HepG2 (cell line): ENCODE measurements at regions not wholly inside any gene's neighbourhood (a gene's known extent, or its start where the extent isn't known, plus 50 kb on each side); places are given as distances from the start of the nearest gene placed in this dataset.

Source experiments
- ATAC-seq: fragments of 200-7000 bp; cut with Tn5 transposase; 3 replicates; pipeline ENCODE4 v1.9.1; 2020; ENCODE audit warnings: mild to moderate bottlenecking, moderate library complexity
- BruUV-seq: library from RNA; stranded (reverse); fragments of 400-500 nt; replicated peaks from 2 replicates; lab custom pipeline; 2021; lab: Mats Ljungman, UMichigan
- CTCF ChIA-PET: fragments of 300-600 bp; formaldehyde crosslinking; extraction: SDS; loops from one replicate; lab custom pipeline; 2021; ENCODE audit warnings: low total read pairs, inconsistent platforms, low intra/inter-chr PET ratio; lab: Yijun Ruan, JAX
- POLR2A ChIA-PET: fragments of 350-600 bp; sonication (Branson Sonifier 250); formaldehyde crosslinking; loops from one replicate; lab custom pipeline; 2020; ENCODE audit warnings: antibody characterized with exemption, inconsistent platforms; lab: Yijun Ruan, JAX
- DNase-seq: peaks from one replicate; pipeline ENCODE4 v3.0.0-alpha.2; 2015; ENCODE audit warnings: low spot score
- FAIRE-seq: peaks from 3 replicates; lab custom pipeline; 2011; peaks lifted over from hg19 to GRCh38; lab: Jason Lieb, UNC
- H2AFZ ChIP-seq: one replicate; pipeline ENCODE4 v1.6.1; 2011; ENCODE audit warnings: low read length, inconsistent platforms
- H3K27ac ChIP-seq: fragments of 300-600 bp; 3 replicates; pipeline ENCODE4 v1.8.0; 2011; ENCODE audit warnings: mixed run types, mild to moderate bottlenecking, mixed read lengths, low read length, inconsistent platforms; ENCODE audit not compliant: insufficient read depth; ENCODE audit errors: extremely low read length
- H3K27me3 ChIP-seq, 2 experiments: fragments of 200-600 bp in 1 of 2; 2 replicates in 1 of 2; 3 replicates in 1 of 2; pipeline versions ENCODE4 v1.6.0 to v1.8.0; 2011; ENCODE audit warnings: low read length in 2 of 2, mild to moderate bottlenecking in 2 of 2, moderate library complexity in 2 of 2, inconsistent platforms in 1 of 2; ENCODE audit not compliant: insufficient read depth in 2 of 2, control insufficient read depth in 1 of 2
- H3K36me3 ChIP-seq, 2 experiments: fragments of 200-600 bp in 1 of 2; replicated peaks in 1 of 2; 2 replicates in 1 of 2; 3 replicates in 1 of 2; pipeline versions ENCODE4 v1.5.1 to v1.8.0; 2011; ENCODE audit warnings: low read length in 2 of 2, inconsistent platforms in 1 of 2; ENCODE audit not compliant: insufficient read depth in 2 of 2, control insufficient read depth in 1 of 2
- H3K4me1 ChIP-seq: 2 replicates; pipeline ENCODE4 v1.5.1; 2012; ENCODE audit warnings: low read length, inconsistent platforms; ENCODE audit not compliant: insufficient read depth
- H3K4me2 ChIP-seq: 2 replicates; pipeline ENCODE4 v1.6.0; 2011; ENCODE audit warnings: low read depth, low read length, inconsistent platforms
- H3K4me3 ChIP-seq, 3 experiments: fragments of 200-600 bp in 1 of 3; sonication (generic), shearing (Covaris generic) in 1 of 3; replicated peaks in 1 of 3; 2 replicates each; pipeline ENCODE4 v1.5.1; 2011 to 2016; ENCODE audit warnings: low read length in 3 of 3, inconsistent platforms in 2 of 3, low read depth in 2 of 3, mild to moderate bottlenecking in 2 of 3, control low read depth in 1 of 3, mixed read lengths in 1 of 3; ENCODE audit not compliant: insufficient read depth in 1 of 3
- H3K79me2 ChIP-seq: one replicate; pipeline ENCODE4 v1.6.1; 2011; ENCODE audit warnings: low read length, inconsistent platforms; ENCODE audit not compliant: insufficient read depth
- H3K9ac ChIP-seq: 2 replicates; pipeline ENCODE4 v1.6.0; 2011; ENCODE audit warnings: mild to moderate bottlenecking, low read depth, low read length, inconsistent platforms; ENCODE audit not compliant: insufficient read depth
- H3K9me3 ChIP-seq: 2 replicates; pipeline ENCODE4 v1.5.1; 2012; ENCODE audit warnings: mild to moderate bottlenecking, low read length
- H4K20me1 ChIP-seq: 2 replicates; pipeline ENCODE4 v1.6.0; 2011; ENCODE audit warnings: inconsistent platforms, mild to moderate bottlenecking, low read length, moderate library complexity; ENCODE audit not compliant: insufficient read depth
- CBX5 ChIP-seq: sonication (generic); formaldehyde crosslinking; IDR thresholded peaks from 2 replicates; pipeline ENCODE4 v1.4.0; 2020; ENCODE audit warnings: missing genetic modification reagents, borderline replicate concordance
- HNRNPUL1 ChIP-seq: fragments of 200-400 bp; formaldehyde crosslinking; IDR thresholded peaks from 2 replicates; pipeline ENCODE4 v1.6.1; 2017; ENCODE audit warnings: low read depth, mild to moderate bottlenecking, low read length, moderate library complexity
- IKZF1 ChIP-seq: fragments of 450-650 bp; IDR thresholded peaks from 2 replicates; pipeline ENCODE4 v1.7.1; 2016
- IKZF4 ChIP-seq: sonication (generic); formaldehyde crosslinking; IDR thresholded peaks from 2 replicates; pipeline ENCODE4 v1.5.1; 2020; ENCODE audit warnings: borderline replicate concordance, mild to moderate bottlenecking, low read depth, missing genetic modification reagents; ENCODE audit errors: not compliant biosample characterization
- ONECUT2 ChIP-seq: sonication (generic); formaldehyde crosslinking; IDR thresholded peaks from 2 replicates; pipeline ENCODE4 v1.4.0; 2020; ENCODE audit warnings: missing genetic modification reagents
- SMYD3 ChIP-seq: sonication (generic); formaldehyde crosslinking; IDR thresholded peaks from 2 replicates; pipeline ENCODE4 v1.8.1; 2023; ENCODE audit warnings: mild to moderate bottlenecking, missing genetic modification reagents
- SNRNP70 ChIP-seq: fragments of 200-400 bp; formaldehyde crosslinking; IDR thresholded peaks from 2 replicates; pipeline ENCODE4 v1.6.1; 2017; ENCODE audit warnings: mild to moderate bottlenecking, low read depth, low read length, moderate library complexity
- ZFP90 ChIP-seq: sonication (generic); formaldehyde crosslinking; IDR thresholded peaks from 2 replicates; pipeline ENCODE4 v1.8.0; 2022; ENCODE audit warnings: missing genetic modification reagents, mild to moderate bottlenecking, inconsistent platforms, borderline replicate concordance
- ZNF160 ChIP-seq: sonication (generic); formaldehyde crosslinking; IDR thresholded peaks from 2 replicates; pipeline ENCODE4 v1.8.0; 2022; ENCODE audit warnings: mild to moderate bottlenecking, inconsistent platforms, missing genetic modification reagents
- ZNF251 ChIP-seq: sonication (generic); formaldehyde crosslinking; IDR thresholded peaks from 2 replicates; pipeline ENCODE4 v1.9.0; 2021; ENCODE audit warnings: mild to moderate bottlenecking, missing genetic modification reagents
- ZNF274 ChIP-seq: sonication (generic); formaldehyde crosslinking; IDR thresholded peaks from 2 replicates; pipeline ENCODE4 v1.5.1; 2020; ENCODE audit warnings: mild to moderate bottlenecking, missing genetic modification reagents
- ZNF460 ChIP-seq: sonication (generic); formaldehyde crosslinking; IDR thresholded peaks from 2 replicates; pipeline ENCODE4 v1.5.1; 2020; ENCODE audit warnings: missing genetic modification reagents, mild to moderate bottlenecking, borderline replicate concordance
- ZNF672 ChIP-seq: sonication (generic); formaldehyde crosslinking; IDR thresholded peaks from 2 replicates; pipeline ENCODE4 v1.8.1; 2022; ENCODE audit warnings: missing genetic modification reagents
- WGBS: methylation state at CpG from one replicate; pipeline ENCODE4 v1.1.6; 2017; ENCODE audit warnings: low lambda C conversion rate; 5-methylcytosine and 5-hydroxymethylcytosine counted together
- in situ Hi-C: cut with HindIII; loops from 2 replicates; pipeline ENCODE4 v1.10.0; 2017; ENCODE audit warnings: low pct_unique_long_range_greater_than_20kb; ENCODE audit not compliant: extremely low pct_ligation_motif_present
- intact Hi-C: fragments of 100-400 bp; cut with micrococcal nuclease; formaldehyde crosslinking; loops from one replicate; pipeline ENCODE4 v1.10.0; 2022; ENCODE audit not compliant: unreplicated experiment
- TF ChIP-seq, protein P1 (sequence below): IDR thresholded peaks from 2 replicates; pipeline ENCODE4 v1.6.1; 2016; ENCODE audit warnings: missing biosample characterization, missing genetic modification reagents, low read depth
- TF ChIP-seq, protein P2 (sequence below): IDR thresholded peaks from 2 replicates; pipeline ENCODE4 v1.4.0; 2020; ENCODE audit warnings: mild to moderate bottlenecking, missing genetic modification reagents
- TF ChIP-seq, protein P3 (sequence below): sonication (generic); formaldehyde crosslinking; IDR thresholded peaks from 2 replicates; pipeline ENCODE4 v1.4.0; 2020; ENCODE audit warnings: missing genetic modification reagents
- TF ChIP-seq, protein P4 (sequence below): sonication (generic); formaldehyde crosslinking; IDR thresholded peaks from 2 replicates; pipeline ENCODE4 v1.8.0; 2022; ENCODE audit warnings: mild to moderate bottlenecking, missing genetic modification reagents; ENCODE audit not compliant: insufficient replicate concordance

DNA sequence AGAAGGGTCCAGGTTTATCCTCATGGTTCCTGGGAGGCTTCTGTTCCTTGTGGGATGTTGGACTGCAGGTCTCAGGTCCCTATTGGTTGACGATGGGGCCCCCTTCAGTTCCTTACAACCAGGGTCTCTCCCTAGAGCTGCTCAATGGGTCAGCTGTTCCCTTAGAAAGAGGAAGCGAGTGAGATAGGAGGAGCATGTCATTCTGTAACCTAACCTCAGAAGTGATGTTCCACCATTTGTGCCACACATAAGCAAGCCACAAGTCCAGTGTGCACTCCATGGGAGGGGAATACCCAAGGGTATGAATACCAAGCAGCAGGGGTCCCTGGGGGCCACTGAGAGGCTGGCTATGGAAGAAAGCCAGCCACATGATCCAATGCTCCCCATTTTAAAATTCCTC lies 192.7 kb downstream of the GATA3 start:
- no peaks in the 10 kb centered on the region for H3K79me2 ChIP-seq
- POLR2A ChIA-PET, result no interaction called here
- H3K4me3 ChIP-seq, result no peak overlapping the region
- CTCF ChIA-PET, result no interaction called here
- DNase-seq (no peak), ATAC-seq (no peak), FAIRE-seq (no peak)
- H3K27ac ChIP-seq, result no peak overlapping the region
- H3K9ac ChIP-seq, result no peak overlapping the region
- no peaks in the 10 kb centered on the region for H4K20me1 ChIP-seq
- H3K4me1 ChIP-seq, result no peaks in the 10 kb centered on the region
- BruUV-seq, result no TSS peak
- no peak overlapping the region for H2AFZ ChIP-seq
- WGBS, result 22% methylated on average over 2 of the region's 2 CpGs
- in situ Hi-C loops, result no loop called here
- no peaks in the 10 kb centered on the region; a peak in 1 of 5 replicates for H3K27me3 ChIP-seq
- intact Hi-C loops, result no loop called here
- no peaks in the 10 kb centered on the region for H3K9me3 ChIP-seq
- H3K4me2 ChIP-seq, result no peak overlapping the region
- H3K36me3 ChIP-seq, result no peaks in the 10 kb centered on the region
- TF ChIP-seq, protein P1, sequence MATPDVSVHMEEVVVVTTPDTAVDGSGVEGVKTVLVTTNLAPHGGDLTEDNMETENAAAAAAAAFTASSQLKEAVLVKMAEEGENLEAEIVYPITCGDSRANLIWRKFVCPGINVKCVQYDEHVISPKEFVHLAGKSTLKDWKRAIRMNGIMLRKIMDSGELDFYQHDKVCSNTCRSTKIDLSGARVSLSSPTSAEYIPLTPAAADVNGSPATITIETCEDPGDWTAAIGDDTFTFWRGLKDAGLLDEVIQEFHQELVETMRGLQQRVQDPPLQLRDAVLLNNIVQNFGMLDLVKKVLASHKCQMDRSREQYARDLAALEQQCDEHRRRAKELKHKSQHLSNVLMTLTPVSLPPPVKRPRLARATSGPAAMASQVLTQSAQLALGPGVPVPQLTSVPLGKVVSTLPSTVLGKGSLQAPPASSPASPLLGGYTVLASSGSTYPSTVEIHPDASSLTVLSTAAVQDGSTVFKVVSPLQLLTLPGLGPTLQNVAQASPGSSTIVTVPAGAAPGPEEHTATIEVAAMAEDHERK (CRISPR knock-in tag), result no peak
- TF ChIP-seq SMYD3 (CRISPR knock-in tag), result no peak
- TF ChIP-seq ZNF274 (CRISPR knock-in tag), result no peak
- no peak for TF ChIP-seq ZNF251 (CRISPR knock-in tag)
- no peak for TF ChIP-seq ONECUT2
- TF ChIP-seq ZNF460, result no peak
- no peak for TF ChIP-seq IKZF4 (CRISPR knock-in tag)
- no peak for TF ChIP-seq ZNF160 (CRISPR knock-in tag)
- TF ChIP-seq HNRNPUL1, result no peak
- TF ChIP-seq, protein P2, sequence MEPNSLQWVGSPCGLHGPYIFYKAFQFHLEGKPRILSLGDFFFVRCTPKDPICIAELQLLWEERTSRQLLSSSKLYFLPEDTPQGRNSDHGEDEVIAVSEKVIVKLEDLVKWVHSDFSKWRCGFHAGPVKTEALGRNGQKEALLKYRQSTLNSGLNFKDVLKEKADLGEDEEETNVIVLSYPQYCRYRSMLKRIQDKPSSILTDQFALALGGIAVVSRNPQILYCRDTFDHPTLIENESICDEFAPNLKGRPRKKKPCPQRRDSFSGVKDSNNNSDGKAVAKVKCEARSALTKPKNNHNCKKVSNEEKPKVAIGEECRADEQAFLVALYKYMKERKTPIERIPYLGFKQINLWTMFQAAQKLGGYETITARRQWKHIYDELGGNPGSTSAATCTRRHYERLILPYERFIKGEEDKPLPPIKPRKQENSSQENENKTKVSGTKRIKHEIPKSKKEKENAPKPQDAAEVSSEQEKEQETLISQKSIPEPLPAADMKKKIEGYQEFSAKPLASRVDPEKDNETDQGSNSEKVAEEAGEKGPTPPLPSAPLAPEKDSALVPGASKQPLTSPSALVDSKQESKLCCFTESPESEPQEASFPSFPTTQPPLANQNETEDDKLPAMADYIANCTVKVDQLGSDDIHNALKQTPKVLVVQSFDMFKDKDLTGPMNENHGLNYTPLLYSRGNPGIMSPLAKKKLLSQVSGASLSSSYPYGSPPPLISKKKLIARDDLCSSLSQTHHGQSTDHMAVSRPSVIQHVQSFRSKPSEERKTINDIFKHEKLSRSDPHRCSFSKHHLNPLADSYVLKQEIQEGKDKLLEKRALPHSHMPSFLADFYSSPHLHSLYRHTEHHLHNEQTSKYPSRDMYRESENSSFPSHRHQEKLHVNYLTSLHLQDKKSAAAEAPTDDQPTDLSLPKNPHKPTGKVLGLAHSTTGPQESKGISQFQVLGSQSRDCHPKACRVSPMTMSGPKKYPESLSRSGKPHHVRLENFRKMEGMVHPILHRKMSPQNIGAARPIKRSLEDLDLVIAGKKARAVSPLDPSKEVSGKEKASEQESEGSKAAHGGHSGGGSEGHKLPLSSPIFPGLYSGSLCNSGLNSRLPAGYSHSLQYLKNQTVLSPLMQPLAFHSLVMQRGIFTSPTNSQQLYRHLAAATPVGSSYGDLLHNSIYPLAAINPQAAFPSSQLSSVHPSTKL (CRISPR knock-in tag), result no peak
- TF ChIP-seq, protein P3, sequence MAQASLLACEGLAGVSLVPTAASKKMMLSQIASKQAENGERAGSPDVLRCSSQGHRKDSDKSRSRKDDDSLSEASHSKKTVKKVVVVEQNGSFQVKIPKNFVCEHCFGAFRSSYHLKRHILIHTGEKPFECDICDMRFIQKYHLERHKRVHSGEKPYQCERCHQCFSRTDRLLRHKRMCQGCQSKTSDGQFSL (CRISPR knock-in tag), result no peak
- TF ChIP-seq ZNF672 (CRISPR knock-in tag), result no peak
- TF ChIP-seq ZFP90 (CRISPR knock-in tag), result no peak
- TF ChIP-seq, protein P4, sequence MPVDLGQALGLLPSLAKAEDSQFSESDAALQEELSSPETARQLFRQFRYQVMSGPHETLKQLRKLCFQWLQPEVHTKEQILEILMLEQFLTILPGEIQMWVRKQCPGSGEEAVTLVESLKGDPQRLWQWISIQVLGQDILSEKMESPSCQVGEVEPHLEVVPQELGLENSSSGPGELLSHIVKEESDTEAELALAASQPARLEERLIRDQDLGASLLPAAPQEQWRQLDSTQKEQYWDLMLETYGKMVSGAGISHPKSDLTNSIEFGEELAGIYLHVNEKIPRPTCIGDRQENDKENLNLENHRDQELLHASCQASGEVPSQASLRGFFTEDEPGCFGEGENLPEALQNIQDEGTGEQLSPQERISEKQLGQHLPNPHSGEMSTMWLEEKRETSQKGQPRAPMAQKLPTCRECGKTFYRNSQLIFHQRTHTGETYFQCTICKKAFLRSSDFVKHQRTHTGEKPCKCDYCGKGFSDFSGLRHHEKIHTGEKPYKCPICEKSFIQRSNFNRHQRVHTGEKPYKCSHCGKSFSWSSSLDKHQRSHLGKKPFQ (CRISPR knock-in tag), result no peak
- no peak for TF ChIP-seq CBX5 (CRISPR knock-in tag)
- TF ChIP-seq IKZF1, result no peak
- no peak for TF ChIP-seq SNRNP70
